NCI-H2196 (cell line): ENCODE measurements at regions not wholly inside any gene's neighbourhood (a gene's known extent, or its start where the extent isn't known, plus 50 kb on each side); places are given as distances from the start of the nearest gene placed in this dataset.
"Not testable (repeated sequence)": the region's sequence is repeated elsewhere in the genome, so short reads cannot be mapped to it uniquely, and the experiment has no call there.

Source experiments
- DNase-seq: peaks from one replicate; lab custom pipeline; 2025; ENCODE audit not compliant: unreplicated experiment; lab: John Stamatoyannopoulos, UW

GRCh38 chr1:117753232-117753631 is 147.4 kb downstream of the TENT5C start:
- DNase-seq: no peak

- DNase-seq: no peak
Measured at GRCh38 chr1:117753652-117754051, 147.8 kb downstream of the TENT5C start.

DNA sequence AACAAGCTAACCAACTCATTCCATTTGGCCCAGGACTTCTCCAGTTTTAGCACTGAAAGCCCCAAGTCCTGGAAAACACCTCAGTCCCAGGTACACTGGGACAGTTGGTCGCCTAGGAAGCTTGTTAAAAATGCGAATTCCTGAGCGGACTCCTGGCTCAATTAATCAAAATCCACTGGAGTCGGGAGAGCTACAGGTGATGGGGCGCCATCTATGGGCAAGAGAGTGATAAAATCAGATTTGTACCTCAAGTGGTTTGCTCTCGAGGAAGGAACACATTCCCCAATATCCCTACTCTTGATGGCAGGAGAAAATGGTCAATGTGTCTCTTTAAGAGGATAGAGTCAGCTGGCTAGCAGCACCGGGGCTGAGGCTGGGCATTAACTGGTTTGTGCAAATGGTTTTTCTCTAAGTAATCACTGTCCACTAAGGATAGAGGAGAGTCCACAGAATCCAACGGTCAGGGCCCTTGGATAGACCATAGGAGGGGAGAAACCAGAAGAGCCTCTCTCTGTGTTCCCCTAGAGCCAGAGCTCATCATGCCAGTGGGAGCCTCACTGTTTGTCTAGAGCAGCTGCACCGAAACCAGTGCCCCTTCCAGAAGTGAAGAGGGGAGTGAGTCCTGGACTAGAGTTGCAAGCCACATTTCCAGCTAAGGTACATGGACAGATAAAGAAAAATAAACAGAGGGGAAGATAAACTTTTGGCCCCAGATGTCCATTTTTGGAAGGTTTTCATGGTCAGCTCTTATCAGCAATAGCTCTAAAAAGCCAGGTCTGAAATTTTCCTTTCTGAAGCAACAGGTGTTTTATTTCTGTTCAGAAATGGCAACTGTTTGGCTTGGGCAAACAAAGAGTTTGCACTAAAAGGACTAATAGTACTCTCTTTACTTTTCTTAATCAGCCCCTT is 148.5 kb downstream of the TENT5C start:
- DNase-seq: peak; percentile 77

DNA sequence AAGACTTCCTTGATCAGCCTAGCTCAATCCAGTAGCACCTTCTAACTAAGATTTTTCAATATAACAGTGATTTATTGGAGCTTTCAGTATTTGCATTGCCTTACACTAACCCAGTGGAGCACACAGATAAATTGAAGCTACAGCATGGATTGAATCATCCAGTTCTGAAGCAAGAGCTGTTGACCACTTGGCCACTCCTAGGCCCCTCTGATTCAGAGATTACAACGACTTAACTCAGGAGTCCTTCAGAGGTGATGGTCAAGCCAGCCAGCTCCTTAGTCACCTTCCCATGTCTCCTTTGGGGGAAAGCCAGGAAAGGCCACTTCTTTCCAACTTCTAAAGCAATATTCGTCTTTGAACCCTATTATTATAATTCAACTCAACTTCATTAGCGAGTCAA is 151.8 kb downstream of the TENT5C start:
- no peak for DNase-seq

- DNase-seq: peak; percentile 83
Measured at GRCh38 chr1:117758444-117759316, 152.8 kb downstream of the TENT5C start.

GRCh38 chr1:117759535-117759934 is 153.7 kb downstream of the TENT5C start:
- no peak for DNase-seq

GRCh38 chr1:117760069-117760468 is 154.2 kb downstream of the TENT5C start:
- no peak for DNase-seq

GRCh38 chr1:117760485-117760884 is 154.6 kb downstream of the TENT5C start:
- DNase-seq: no peak

DNA sequence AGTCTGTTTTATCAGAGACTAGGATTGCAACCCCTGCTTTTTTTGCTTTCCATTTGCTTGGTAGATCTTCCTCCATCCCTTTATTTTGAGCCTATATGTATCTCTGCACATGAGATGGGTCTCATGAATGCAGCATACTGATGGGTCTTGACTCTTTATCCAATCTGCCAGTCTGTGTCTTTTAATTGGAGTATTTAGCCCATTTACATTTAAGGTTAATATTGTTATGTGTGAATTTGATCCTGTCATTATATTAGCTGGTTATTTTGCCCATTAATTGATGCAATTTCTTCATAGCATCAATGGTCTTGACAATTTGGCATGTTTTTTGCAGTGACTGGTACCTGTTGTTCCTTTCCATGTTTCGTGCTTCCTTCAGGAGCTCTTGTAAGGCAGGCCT is 161.7 kb downstream of the GDAP2 start:
- not testable (repeated sequence) for DNase-seq

DNA sequence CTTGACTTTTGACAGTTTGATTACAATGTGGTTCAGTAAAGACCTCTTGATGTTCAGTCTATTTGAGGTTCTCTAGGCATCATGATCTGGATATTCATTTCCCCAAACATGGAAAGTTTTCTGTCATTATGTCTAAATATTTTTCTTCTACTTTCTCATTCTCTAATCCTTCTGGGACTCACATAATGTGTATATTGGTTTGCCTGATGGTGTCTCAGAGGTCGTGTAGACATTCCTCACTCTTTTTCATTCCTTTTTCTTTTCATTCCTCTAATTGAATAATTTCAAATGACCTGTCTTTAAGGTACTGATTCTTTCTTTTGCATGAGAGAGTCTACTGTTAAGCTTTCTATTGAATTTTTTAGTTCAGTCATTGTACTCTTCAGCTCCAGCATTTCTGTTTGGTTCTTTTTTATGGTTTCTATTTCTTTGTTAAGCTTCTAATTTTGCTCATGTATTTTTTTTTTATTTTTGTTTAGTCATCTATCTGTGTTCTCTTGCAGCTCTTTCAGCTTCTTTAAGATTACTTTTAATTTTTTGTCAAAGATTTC is 158.4 kb downstream of the GDAP2 start:
- no peak for DNase-seq

- DNase-seq: no peak
Measured at GRCh38 chr1:117779364-117779763, 150.1 kb downstream of the GDAP2 start.

- DNase-seq: no peak
Measured at GRCh38 chr1:117780687-117781475, 148.5 kb downstream of the GDAP2 start.

GRCh38 chr1:117782056-117782455 is 147.4 kb downstream of the GDAP2 start:
- no peak for DNase-seq

- no peak for DNase-seq
Measured at GRCh38 chr1:117783606-117784396, 145.6 kb downstream of the GDAP2 start.

DNA sequence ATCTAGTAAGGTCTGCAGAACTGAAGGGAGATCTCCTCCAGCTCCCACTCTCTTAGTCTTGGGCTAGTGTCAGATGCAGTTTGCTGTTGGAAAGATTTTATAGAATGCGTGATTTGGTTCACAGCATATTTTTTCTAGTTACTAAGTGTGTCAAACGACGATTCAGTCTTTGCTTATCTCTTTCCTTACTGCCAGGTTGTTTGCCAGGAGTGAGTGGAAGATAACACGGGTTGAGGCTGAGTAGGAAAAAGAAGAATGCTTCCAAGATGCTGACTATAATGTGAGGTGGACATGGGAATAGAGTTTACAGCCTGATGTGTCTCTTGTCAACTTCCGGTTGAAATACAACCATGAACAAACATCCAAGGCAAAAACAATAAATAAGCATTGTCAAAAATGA is 141.4 kb downstream of the GDAP2 start:
- DNase-seq: no peak

- no peak for DNase-seq
Measured at GRCh38 chr1:117793413-117793812, 136.0 kb downstream of the GDAP2 start.

DNA sequence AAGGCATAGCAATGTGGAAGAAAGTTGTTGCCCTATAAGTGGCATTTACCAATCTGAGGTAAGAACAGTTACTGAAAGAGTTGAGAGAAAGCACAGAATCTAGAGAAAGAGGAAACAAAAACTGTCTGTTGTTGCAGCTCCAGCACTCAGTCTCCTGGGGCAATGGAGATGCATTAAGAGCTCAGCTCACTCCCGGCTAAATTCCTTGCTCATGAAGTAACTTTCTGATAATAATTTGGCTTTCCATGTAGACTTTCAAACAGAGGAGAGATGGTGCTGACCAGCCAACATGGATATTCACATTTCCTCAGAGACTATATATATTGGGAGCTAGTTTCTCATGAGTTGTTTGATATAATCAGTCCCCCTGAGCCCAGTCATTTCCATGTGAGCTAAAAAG is 135.3 kb downstream of the GDAP2 start:
- no peak for DNase-seq

DNA sequence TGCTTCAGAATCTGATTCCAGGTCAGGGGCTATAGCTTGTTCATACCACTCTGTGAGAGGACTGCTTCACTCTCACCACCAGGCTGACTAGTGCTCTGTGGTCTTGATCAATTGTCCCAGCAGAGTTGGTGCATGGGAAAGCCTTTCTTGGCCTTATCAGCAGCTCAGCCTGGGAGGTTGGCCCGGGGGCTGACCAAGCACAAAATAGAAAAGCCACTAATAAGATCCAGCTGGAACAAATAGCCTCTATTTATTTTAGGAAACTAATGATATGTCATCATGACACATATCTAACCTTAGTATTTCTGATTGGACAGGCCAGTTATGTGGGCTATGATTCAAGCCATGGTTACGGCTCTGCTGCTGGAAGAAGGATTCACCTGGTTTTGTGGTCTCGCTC is 134.2 kb downstream of the GDAP2 start:
- DNase-seq: no peak

DNA sequence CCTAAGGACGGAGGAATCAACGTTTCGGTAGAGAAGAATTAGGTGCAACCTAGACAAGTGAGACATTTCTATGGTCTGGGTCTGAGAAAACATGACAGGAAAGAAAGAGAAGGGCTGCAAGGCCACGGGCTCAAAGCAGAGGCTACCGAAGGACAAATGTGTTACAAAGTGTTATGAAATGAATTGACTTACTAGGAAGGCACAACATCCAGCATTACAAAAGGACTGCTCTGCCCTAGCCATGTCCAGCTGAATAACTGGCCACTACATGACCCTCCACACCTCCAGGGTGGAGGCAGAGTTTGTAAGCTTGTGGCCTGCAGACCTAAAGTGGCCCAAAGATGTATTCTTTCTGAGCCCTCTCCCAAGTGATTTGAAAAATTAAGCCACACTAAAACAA is 133.6 kb downstream of the GDAP2 start:
- no peak for DNase-seq

- DNase-seq: no peak
Measured at GRCh38 chr1:117796226-117796625, 133.2 kb downstream of the GDAP2 start.
